ENCODE measurements at regions not wholly inside any gene's neighbourhood (a gene's known extent, or its start where the extent isn't known, plus 50 kb on each side); places are given as distances from the start of the nearest gene placed in this dataset.

DNA sequence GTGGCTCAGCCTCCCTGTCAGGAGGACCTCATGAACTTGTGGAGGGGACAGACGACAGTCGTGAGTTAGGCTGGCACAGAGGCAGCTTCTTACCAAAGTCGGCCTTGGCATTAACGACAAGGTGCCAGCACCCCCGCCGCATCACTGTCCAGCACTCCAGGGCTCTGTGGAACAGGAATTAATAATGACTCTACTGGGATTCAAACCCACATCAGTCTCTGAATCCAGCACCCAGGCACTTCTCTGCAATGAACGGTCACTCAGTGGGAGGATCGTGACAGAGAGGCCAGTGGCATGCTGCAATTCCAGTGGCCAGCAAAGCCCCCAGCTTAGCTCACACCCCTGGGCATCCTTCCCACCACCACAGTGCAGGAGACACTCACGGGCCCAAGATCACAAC lies 263.3 kb upstream of the ADAMTS16 start:
- Histone ChIP-seq H3K4me3 (IDR thresholded peaks at IDR 0.05; ENCODE audit: insufficient read depth, low read depth, low read length) (no peak overlapping the region), H3K36me3 (ENCODE audit: insufficient read depth) (no peaks in the 10 kb centered on the region), H3K27ac (no peak overlapping the region), H3K79me2 (ENCODE audit: insufficient read depth, low read depth) (no peaks in the 10 kb centered on the region), H3K27me3 (ENCODE audit: insufficient read depth, low read depth) (no peaks in the 10 kb centered on the region), H3K9ac (no peak overlapping the region), H4K20me1 (ENCODE audit: insufficient read depth) (no peaks in the 10 kb centered on the region), H2AFZ (ENCODE audit: low read depth) (no peak overlapping the region), H3K4me1 (ENCODE audit: low read depth, poor library complexity, severe bottlenecking) (no peaks in the 10 kb centered on the region), H3K4me2 (no peak overlapping the region)
- TF ChIP-seq, protein P1, sequence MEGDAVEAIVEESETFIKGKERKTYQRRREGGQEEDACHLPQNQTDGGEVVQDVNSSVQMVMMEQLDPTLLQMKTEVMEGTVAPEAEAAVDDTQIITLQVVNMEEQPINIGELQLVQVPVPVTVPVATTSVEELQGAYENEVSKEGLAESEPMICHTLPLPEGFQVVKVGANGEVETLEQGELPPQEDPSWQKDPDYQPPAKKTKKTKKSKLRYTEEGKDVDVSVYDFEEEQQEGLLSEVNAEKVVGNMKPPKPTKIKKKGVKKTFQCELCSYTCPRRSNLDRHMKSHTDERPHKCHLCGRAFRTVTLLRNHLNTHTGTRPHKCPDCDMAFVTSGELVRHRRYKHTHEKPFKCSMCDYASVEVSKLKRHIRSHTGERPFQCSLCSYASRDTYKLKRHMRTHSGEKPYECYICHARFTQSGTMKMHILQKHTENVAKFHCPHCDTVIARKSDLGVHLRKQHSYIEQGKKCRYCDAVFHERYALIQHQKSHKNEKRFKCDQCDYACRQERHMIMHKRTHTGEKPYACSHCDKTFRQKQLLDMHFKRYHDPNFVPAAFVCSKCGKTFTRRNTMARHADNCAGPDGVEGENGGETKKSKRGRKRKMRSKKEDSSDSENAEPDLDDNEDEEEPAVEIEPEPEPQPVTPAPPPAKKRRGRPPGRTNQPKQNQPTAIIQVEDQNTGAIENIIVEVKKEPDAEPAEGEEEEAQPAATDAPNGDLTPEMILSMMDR (conservative IDR thresholded peaks at IDR 0.05; ENCODE audit: low read depth, low read length), result no peak

DNA sequence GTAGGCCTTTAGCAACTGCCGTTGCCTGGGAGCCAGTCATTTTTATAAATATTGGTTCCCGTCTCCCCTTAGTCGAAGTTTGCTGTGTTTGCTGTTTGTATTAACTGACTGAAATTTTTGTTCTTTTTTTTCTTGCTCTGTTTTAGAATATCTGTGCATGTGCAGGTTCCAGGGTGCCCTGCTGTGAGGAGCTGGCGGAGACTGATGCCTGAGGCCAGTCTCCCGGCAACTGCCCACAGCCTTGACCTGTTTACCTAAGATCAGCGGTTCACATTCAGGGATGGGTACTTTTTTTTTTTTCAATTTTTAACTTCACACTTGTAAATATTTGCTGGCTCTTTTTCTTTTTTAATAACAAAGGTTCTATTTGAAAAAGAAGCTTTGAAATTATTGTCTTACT lies 262.6 kb upstream of the ADAMTS16 start:
- no peak overlapping the region for H3K4me2 ChIP-seq
- no peaks in the 10 kb centered on the region for H3K79me2 ChIP-seq (ENCODE audit: insufficient read depth, low read depth)
- no peaks in the 10 kb centered on the region for H3K4me1 ChIP-seq (ENCODE audit: low read depth, poor library complexity, severe bottlenecking)
- no peak overlapping the region for H3K9ac ChIP-seq
- no peaks in the 10 kb centered on the region for H3K27me3 ChIP-seq (ENCODE audit: insufficient read depth, low read depth)
- no peak overlapping the region for H3K4me3 ChIP-seq (IDR thresholded peaks at IDR 0.05; ENCODE audit: insufficient read depth, low read depth, low read length)
- H4K20me1 ChIP-seq (ENCODE audit: insufficient read depth), result no peaks in the 10 kb centered on the region
- H3K36me3 ChIP-seq (ENCODE audit: insufficient read depth), result no peaks in the 10 kb centered on the region
- no peak overlapping the region for H2AFZ ChIP-seq (ENCODE audit: low read depth)
- no peak overlapping the region for H3K27ac ChIP-seq
- TF ChIP-seq, protein P1 (conservative IDR thresholded peaks at IDR 0.05; ENCODE audit: low read depth, low read length), result no peak

DNA sequence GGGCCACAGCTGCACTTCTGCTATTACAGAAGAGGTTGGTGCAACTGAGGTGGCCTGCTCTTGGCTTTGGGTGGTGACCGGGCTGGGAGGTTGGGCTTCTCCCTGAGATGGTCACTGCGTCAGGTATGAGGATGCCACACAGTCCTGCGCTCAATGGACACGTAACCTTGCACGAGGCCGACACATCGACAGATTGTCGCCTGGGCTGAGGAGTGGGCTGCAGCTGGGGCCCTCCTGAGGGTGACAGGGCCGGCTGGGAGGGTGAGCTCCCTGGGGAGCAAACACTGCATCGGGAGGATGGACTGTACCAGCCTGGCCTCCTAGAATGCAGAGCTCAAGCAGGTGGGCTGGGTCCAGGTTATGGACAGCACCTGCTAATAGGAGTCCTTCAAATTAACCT lies 261.1 kb upstream of the ADAMTS16 start:
- Histone ChIP-seq H2AFZ (ENCODE audit: low read depth) (no peak overlapping the region), H3K4me3 (IDR thresholded peaks at IDR 0.05; ENCODE audit: insufficient read depth, low read depth, low read length) (no peak overlapping the region), H3K4me2 (no peak overlapping the region), H3K9ac (no peak overlapping the region), H3K79me2 (ENCODE audit: insufficient read depth, low read depth) (no peaks in the 10 kb centered on the region), H3K27ac (no peak overlapping the region), H4K20me1 (ENCODE audit: insufficient read depth) (no peaks in the 10 kb centered on the region), H3K36me3 (ENCODE audit: insufficient read depth) (no peaks in the 10 kb centered on the region), H3K27me3 (ENCODE audit: insufficient read depth, low read depth) (no peaks in the 10 kb centered on the region), H3K4me1 (ENCODE audit: low read depth, poor library complexity, severe bottlenecking) (no peaks in the 10 kb centered on the region)
- TF ChIP-seq, protein P1 (conservative IDR thresholded peaks at IDR 0.05; ENCODE audit: low read depth, low read length), result no peak

DNA sequence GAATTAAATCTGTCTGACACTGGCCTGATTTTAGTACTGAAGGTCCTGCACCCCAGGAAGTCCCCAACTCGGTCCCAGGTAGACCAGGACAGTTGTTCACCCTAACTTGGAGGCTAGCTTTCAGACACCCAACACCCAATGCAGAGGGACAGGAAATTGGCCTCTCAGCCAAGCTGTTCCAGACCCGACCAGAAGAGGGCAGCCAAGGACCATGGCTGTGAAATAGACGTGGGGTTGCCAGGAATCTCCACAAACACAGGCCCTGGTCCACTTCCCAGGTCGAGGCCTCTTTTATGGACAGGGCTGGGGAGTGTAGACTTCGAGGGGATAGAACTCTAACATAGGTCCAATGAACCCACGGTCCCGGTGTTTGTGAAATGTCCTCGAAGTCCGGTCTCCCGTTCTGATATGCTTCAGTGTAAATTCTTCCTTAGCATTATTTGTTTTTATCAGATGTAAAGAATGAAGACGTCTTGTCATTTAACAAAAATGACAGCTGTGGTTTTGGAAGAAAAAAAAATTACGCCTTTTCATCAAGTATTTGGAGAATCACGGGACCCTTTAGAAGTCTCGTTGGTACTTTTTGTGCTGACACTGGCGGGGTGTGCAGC lies 260.3 kb upstream of the ADAMTS16 start:
- Histone ChIP-seq H3K79me2 (ENCODE audit: insufficient read depth, low read depth) (no peaks in the 10 kb centered on the region), H2AFZ (ENCODE audit: low read depth) (peak overlapping the region; percentile 9; the same call in 1 of the 2 replicates), H3K4me3 (IDR thresholded peaks at IDR 0.05; ENCODE audit: insufficient read depth, low read depth, low read length) (no peak overlapping the region), H3K36me3 (ENCODE audit: insufficient read depth) (no peaks in the 10 kb centered on the region), H4K20me1 (ENCODE audit: insufficient read depth) (no peaks in the 10 kb centered on the region), H3K27ac (no peak overlapping the region), H3K4me1 (ENCODE audit: low read depth, poor library complexity, severe bottlenecking) (no peaks in the 10 kb centered on the region), H3K4me2 (no peak overlapping the region), H3K27me3 (ENCODE audit: insufficient read depth, low read depth) (no peaks in the 10 kb centered on the region), H3K9ac (no peak overlapping the region)
- TF ChIP-seq, protein P1 (conservative IDR thresholded peaks at IDR 0.05; ENCODE audit: low read depth, low read length), result peak; percentile 95
